Fibroblast of lung (primary cell): ENCODE measurements at regions not wholly inside any gene's neighbourhood (a gene's known extent, or its start where the extent isn't known, plus 50 kb on each side); places are given as distances from the start of the nearest gene placed in this dataset.

ENCODE experiments used
- CTCF ChIP-seq, 2 donors: IDR thresholded peaks in 1 of 2; conservative IDR thresholded peaks in 1 of 2; 1 replicate in 1 of 2; 2 replicates in 1 of 2; pipeline ENCODE4 v1.5.1; 2011 to 2012; ENCODE audit warnings: low read length in 2 of 2, control low read depth in 1 of 2, inconsistent platforms in 1 of 2, low read depth in 1 of 2, mild to moderate bottlenecking in 1 of 2
- EZH2 ChIP-seq: IDR thresholded peaks from 2 replicates; pipeline ENCODE4 v1.5.1; 2012; ENCODE audit warnings: low read length, control low read depth, mild to moderate bottlenecking; ENCODE audit errors: missing control alignments

GRCh38 chr16:64172226-64172625, 949.6 kb downstream of the CDH11 start:
- TF ChIP-seq CTCF (conservative IDR thresholded peaks at IDR 0.05 in 1 of 2, IDR thresholded peaks at IDR 0.05 in 1 of 2; ENCODE audit: low read depth in 1 of 2, low read length in 2 of 2) (no peak), EZH2 (no peak)
